H1 (cell line): ENCODE measurements at regions not wholly inside any gene's neighbourhood (a gene's known extent, or its start where the extent isn't known, plus 50 kb on each side); places are given as distances from the start of the nearest gene placed in this dataset.

Experiments
- CTCF ChIA-PET: fragments of 300-600 bp; sonication (Branson Sonifier 250); formaldehyde crosslinking; loops from one replicate; lab custom pipeline; 2021; ENCODE audit not compliant: partially characterized antibody; lab: Charles Lee
- POLR2A ChIA-PET: fragments of 300-600 bp; sonication (Branson Sonifier 250); formaldehyde crosslinking; loops from one replicate; lab custom pipeline; 2021; ENCODE audit warnings: inconsistent platforms; ENCODE audit not compliant: partially characterized antibody; lab: Charles Lee
- DNase-seq, 2 experiments: peaks; one replicate each; pipeline versions ENCODE4 v3.0.0 to v3.0.0-alpha.2; 2010 to 2022; ENCODE audit warnings: low spot score in 2 of 2, low read depth in 1 of 2, mixed read lengths in 1 of 2
- FAIRE-seq: peaks from 2 replicates; lab custom pipeline; 2011; peaks lifted over from hg19 to GRCh38; lab: Jason Lieb, UNC
- H2AFZ ChIP-seq: 2 replicates; pipeline ENCODE4 v1.8.1; 2012; ENCODE audit warnings: low read length, inconsistent platforms
- H2AK5ac ChIP-seq: 2 replicates; pipeline ENCODE4 v1.6.1; 2013; ENCODE audit warnings: low read depth, low read length
- H2BK120ac ChIP-seq: replicated peaks from 2 replicates; pipeline ENCODE3; 2013; ENCODE audit warnings: low read depth, low read length, inconsistent platforms
- H2BK12ac ChIP-seq: 2 replicates; pipeline ENCODE4 v1.6.1; 2013; ENCODE audit warnings: low read depth, low read length
- H2BK15ac ChIP-seq: 2 replicates; pipeline ENCODE4 v1.6.1; 2013; ENCODE audit warnings: low read length
- H2BK20ac ChIP-seq: 2 replicates; pipeline ENCODE4 v1.6.1; 2013; ENCODE audit warnings: low read length
- H2BK5ac ChIP-seq: 2 replicates; pipeline ENCODE4 v1.6.1; 2013; ENCODE audit warnings: low read depth, low read length
- H3K14ac ChIP-seq: 2 replicates; pipeline ENCODE4 v1.6.1; 2013; ENCODE audit warnings: inconsistent platforms; ENCODE audit not compliant: insufficient read length
- H3K18ac ChIP-seq: 2 replicates; pipeline ENCODE4 v1.6.1; 2013; ENCODE audit warnings: low read length; ENCODE audit errors: extremely low read depth
- H3K23ac ChIP-seq: 2 replicates; pipeline ENCODE4 v1.6.1; 2013; ENCODE audit warnings: inconsistent platforms; ENCODE audit not compliant: insufficient read length
- H3K23me2 ChIP-seq: 2 replicates; pipeline ENCODE4 v1.6.1; 2013; ENCODE audit warnings: low read depth, low read length
- H3K27ac ChIP-seq: 2 replicates; pipeline ENCODE4 v1.6.1; 2011; ENCODE audit warnings: low read depth, low read length, inconsistent platforms
- H3K27me3 ChIP-seq, 4 experiments: replicated peaks in 1 of 4; 1 replicate in 1 of 4; 2 replicates in 3 of 4; pipeline versions ENCODE4 v1.6.1 to v1.8.1; 2011 to 2013; ENCODE audit warnings: low read length in 3 of 4, mild to moderate bottlenecking in 3 of 4, inconsistent platforms in 2 of 4, mixed read lengths in 2 of 4, moderate library complexity in 1 of 4; ENCODE audit not compliant: control insufficient read depth in 3 of 4, insufficient read depth in 3 of 4; ENCODE audit errors: extremely low read depth in 1 of 4
- H3K36me3 ChIP-seq, 4 experiments: 2 replicates each; pipeline versions ENCODE4 v1.6.1 to v1.8.1; 2011 to 2013; ENCODE audit warnings: mild to moderate bottlenecking in 4 of 4, low read length in 3 of 4, moderate library complexity in 2 of 4, control low read depth in 1 of 4, inconsistent platforms in 1 of 4; ENCODE audit not compliant: insufficient read depth in 4 of 4, control insufficient read depth in 2 of 4
- H3K4ac ChIP-seq: replicated peaks from 2 replicates; pipeline ENCODE3; 2013; ENCODE audit warnings: low read length, low read depth, mixed read lengths, inconsistent platforms; ENCODE audit not compliant: insufficient read length
- H3K4me1 ChIP-seq, 4 experiments: replicated peaks in 1 of 4; 1 replicate in 1 of 4; 2 replicates in 3 of 4; pipeline versions ENCODE4 v1.6.1 to v1.8.1; 2011 to 2013; ENCODE audit warnings: low read length in 3 of 4, inconsistent platforms in 2 of 4, mixed read lengths in 1 of 4; ENCODE audit not compliant: insufficient read depth in 4 of 4, control insufficient read depth in 3 of 4
- H3K4me2 ChIP-seq, 2 experiments: 2 replicates each; pipeline versions ENCODE4 v1.6.1 to v1.8.1; 2011 to 2013; ENCODE audit warnings: low read depth in 2 of 2, low read length in 2 of 2, control low read depth in 1 of 2, inconsistent platforms in 1 of 2, mild to moderate bottlenecking in 1 of 2; ENCODE audit not compliant: insufficient read depth in 1 of 2
- H3K4me3 ChIP-seq, 4 experiments: fragments of 200-600, 300-600 bp in 1 of 4; sonication (generic), shearing (Covaris generic), sonication (Bioruptor Twin) in 1 of 4; 2 replicates each; pipeline versions ENCODE4 v1.5.1 to v1.8.1; 2011 to 2016; ENCODE audit warnings: low read length in 4 of 4, low read depth in 3 of 4, control low read depth in 2 of 4, inconsistent platforms in 2 of 4, mild to moderate bottlenecking in 2 of 4, mixed read lengths in 1 of 4, moderate library complexity in 1 of 4; ENCODE audit not compliant: insufficient read depth in 2 of 4; ENCODE audit errors: extremely low read depth in 1 of 4
- H3K56ac ChIP-seq: replicated peaks from 2 replicates; pipeline ENCODE3; 2013; ENCODE audit warnings: low read depth, mild to moderate bottlenecking, mixed read lengths, low read length, inconsistent platforms; ENCODE audit not compliant: insufficient read length
- H3K79me1 ChIP-seq: 2 replicates; pipeline ENCODE4 v1.6.1; 2013; ENCODE audit warnings: low read depth, low read length, control low read depth
- H3K79me2 ChIP-seq, 2 experiments: 2 replicates each; pipeline versions ENCODE4 v1.6.1 to v1.8.1; 2012 to 2013; ENCODE audit warnings: low read length in 2 of 2, mild to moderate bottlenecking in 2 of 2, inconsistent platforms in 1 of 2; ENCODE audit not compliant: insufficient read depth in 2 of 2, control insufficient read depth in 1 of 2
- H3K9ac ChIP-seq, 4 experiments: replicated peaks in 1 of 4; 1 replicate in 1 of 4; 2 replicates in 3 of 4; pipeline versions ENCODE4 v1.6.1 to v1.8.1; 2011 to 2013; ENCODE audit warnings: low read depth in 3 of 4, low read length in 3 of 4, control low read depth in 2 of 4, mild to moderate bottlenecking in 2 of 4, moderate library complexity in 2 of 4, inconsistent platforms in 1 of 4; ENCODE audit errors: extremely low read depth in 1 of 4
- H3K9me3 ChIP-seq, 2 experiments: 2 replicates each; pipeline versions ENCODE4 v1.6.1 to v1.8.1; 2012 to 2013; ENCODE audit warnings: mild to moderate bottlenecking in 2 of 2, moderate library complexity in 2 of 2, control low read depth in 1 of 2, inconsistent platforms in 1 of 2, low read depth in 1 of 2, low read length in 1 of 2, mixed read lengths in 1 of 2; ENCODE audit not compliant: insufficient read depth in 2 of 2
- H4K20me1 ChIP-seq, 2 experiments: replicated peaks in 1 of 2; 2 replicates each; pipeline versions ENCODE3 to v1.8.1; 2011 to 2013; ENCODE audit warnings: inconsistent platforms in 2 of 2, low read length in 2 of 2, mild to moderate bottlenecking in 1 of 2; ENCODE audit not compliant: insufficient read depth in 2 of 2, control insufficient read depth in 1 of 2
- H4K5ac ChIP-seq: 2 replicates; pipeline ENCODE4 v1.6.1; 2013; ENCODE audit warnings: low read length, low read depth, mixed read lengths, inconsistent platforms; ENCODE audit not compliant: insufficient read length
- H4K8ac ChIP-seq: 2 replicates; pipeline ENCODE4 v1.8.0; 2013; ENCODE audit warnings: mild to moderate bottlenecking, moderate library complexity, low read length, inconsistent platforms; ENCODE audit not compliant: insufficient read depth; ENCODE audit errors: extremely low read depth
- H4K91ac ChIP-seq: replicated peaks from 2 replicates; pipeline ENCODE3; 2013; ENCODE audit warnings: low read length, mixed read lengths, inconsistent platforms; ENCODE audit not compliant: insufficient read length
- CBX5 ChIP-seq: fragments of 300-800, 300-1000 bp; sonication (generic); IDR thresholded peaks from 2 replicates; pipeline ENCODE4 v1.7.1; 2016; ENCODE audit warnings: antibody characterized with exemption, low read length, low read depth
- WGBS, 2 experiments: shearing (Covaris generic) in 1 of 2; methylation state at CpG; one replicate each; pipeline versions ENCODE4 v1.1.6 to v1.1.7; 2013 to 2015; ENCODE audit warnings: low lambda C conversion rate in 2 of 2, mixed read lengths in 2 of 2, inconsistent platforms in 1 of 2, low coverage in 1 of 2, missing lambda C conversion rate in 1 of 2; ENCODE audit not compliant: insufficient replicate concordance in 2 of 2, insufficient coverage in 1 of 2, insufficient read length in 1 of 2; ENCODE audit errors: extremely low coverage in 1 of 2, missing lambda C conversion rate in 1 of 2; 5-methylcytosine and 5-hydroxymethylcytosine counted together

- WGBS, 2 experiments, result 95% methylated on average over 7 of the region's 7 CpGs; no CpG with 5 or more reads in 1 of the 2 experiments
- Histone ChIP-seq H3K4me2 (no peak overlapping the region; a peak in 1 of 4 replicates), H3K23me2 (no peaks in the 10 kb centered on the region), H2BK15ac (no peak overlapping the region), H3K36me3 (no peaks in the 10 kb centered on the region), H3K56ac (no peak overlapping the region), H3K79me1 (no peaks in the 10 kb centered on the region), H3K4me3 (no peak overlapping the region), H2BK120ac (peak overlapping the region; percentile 73), H4K8ac (no peak overlapping the region), H4K5ac (no peak overlapping the region), H3K27me3 (peaks cover 0 to 4% (median 0%) of the 10 kb centered on the region in 4 experiments; a peak in 2 of 7 replicates), H2BK12ac (no peak overlapping the region), H3K4ac (no peak overlapping the region), H3K9ac (no peak overlapping the region), H3K9me3 (no peaks in the 10 kb centered on the region), H3K23ac (no peak overlapping the region), H3K18ac (no peak overlapping the region), H3K27ac (no peak overlapping the region), H3K79me2 (no peaks in the 10 kb centered on the region), H2BK5ac (no peak overlapping the region), H4K91ac (no peak overlapping the region), H2AFZ (no peak overlapping the region), H2BK20ac (0 out of 2 replicates have a peak overlapping the region, but pooled peaks have one; percentile 49), H4K20me1 (no peaks in the 10 kb centered on the region), H3K14ac (no peak overlapping the region), H2AK5ac (no peak overlapping the region; the same call in 1 of the 2 replicates), H3K4me1 (peaks cover 0 to 16% (median under 1%) of the 10 kb centered on the region in 4 experiments; a peak in 2 of 7 replicates)
- CTCF ChIA-PET, result interaction anchor here (0.7 kb wide), 1 partner anchor 20 kb away, joined by 3 read pairs; no protein-coding TSS in a partner anchor
- TF ChIP-seq CBX5, result no peak
- DNase-seq (no peak), FAIRE-seq (no peak)
- POLR2A ChIA-PET, result no interaction called here
Observed at GRCh38 chr2:143907801-143908200, 612.1 kb downstream of the ZEB2 start.
